Lower lobe of right lung (tissue), 2 donors: ENCODE measurements at regions not wholly inside any gene's neighbourhood (a gene's known extent, or its start where the extent isn't known, plus 50 kb on each side); places are given as distances from the start of the nearest gene placed in this dataset.

Experiments
- ATAC-seq, 2 donors: fragments of 200-7000 bp; cut with Tn5 transposase; one replicate each; pipeline ENCODE4 v1.9.1; 2020 to 2022; ENCODE audit warnings: mild to moderate bottlenecking in 2 of 2, moderate library complexity in 2 of 2
- DNase-seq: peaks from one replicate; pipeline ENCODE4 v3.0.0-alpha.2; 2020
- H3K27ac ChIP-seq: fragments of 200-600 bp; one replicate; pipeline ENCODE4 v1.8.0; 2022
- H3K27me3 ChIP-seq: fragments of 200-600 bp; one replicate; pipeline ENCODE4 v1.8.0; 2022; ENCODE audit warnings: low read depth
- H3K36me3 ChIP-seq: fragments of 200-600 bp; one replicate; pipeline ENCODE4 v1.8.0; 2022; ENCODE audit warnings: mild to moderate bottlenecking
- H3K4me1 ChIP-seq: fragments of 200-600 bp; one replicate; pipeline ENCODE4 v1.8.0; 2022
- H3K4me3 ChIP-seq: fragments of 200-600 bp; one replicate; pipeline ENCODE4 v1.8.0; 2022; ENCODE audit warnings: mild to moderate bottlenecking
- H3K9me3 ChIP-seq: fragments of 200-600 bp; one replicate; pipeline ENCODE4 v1.8.0; 2022
- CTCF ChIP-seq: fragments of 200-600 bp; IDR thresholded peaks from one replicate; pipeline ENCODE4 v1.8.0; 2022; ENCODE audit warnings: antibody characterized with exemption, mild to moderate bottlenecking
- intact Hi-C: fragments of 100-400 bp; cut with DNase I; formaldehyde crosslinking; loops from one replicate; pipeline ENCODE4 v1.11.0; 2022
- donor health status: DM: no; HTN: yes; CAD: no; lungs with severe emphysema.

DNA sequence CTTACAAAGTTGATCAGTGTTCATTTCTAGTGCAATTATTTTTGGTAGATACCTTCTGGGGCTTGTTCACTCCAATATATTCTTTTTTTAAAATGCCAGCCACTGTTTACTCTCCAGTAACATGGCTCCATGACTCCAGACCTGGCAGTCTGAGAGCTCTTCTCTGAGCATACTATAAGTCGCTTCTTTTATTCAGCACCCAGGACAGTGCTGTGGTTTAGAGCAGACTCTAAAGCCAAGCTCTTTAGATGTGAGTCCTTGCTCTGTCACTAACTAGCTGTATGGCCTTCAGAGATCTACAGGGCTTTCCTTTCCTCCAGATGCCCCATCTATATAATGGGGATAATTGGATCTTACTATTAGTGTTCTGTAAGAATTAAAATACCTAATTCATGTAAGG lies 200.2 kb upstream of the FAM241A start:
- no peaks in the 10 kb centered on the region for H3K4me1 ChIP-seq
- no peaks in the 10 kb centered on the region for H3K36me3 ChIP-seq
- no peak overlapping the region for H3K27ac ChIP-seq
- no peaks in the 10 kb centered on the region for H3K27me3 ChIP-seq
- ATAC-seq (no peak), DNase-seq (no peak)
- H3K4me3 ChIP-seq = no peak overlapping the region
- TF ChIP-seq CTCF = no peak
- H3K9me3 ChIP-seq = no peaks in the 10 kb centered on the region
- intact Hi-C loops = no loop called here

- no peak for TF ChIP-seq CTCF
- Histone ChIP-seq H3K36me3 (no peaks in the 10 kb centered on the region), H3K27me3 (no peaks in the 10 kb centered on the region), H3K4me1 (no peaks in the 10 kb centered on the region), H3K9me3 (no peaks in the 10 kb centered on the region), H3K4me3 (no peak overlapping the region), H3K27ac (no peak overlapping the region)
- intact Hi-C loops = no loop called here
- no peak for ATAC-seq
- DNase-seq = no peak
Measured at GRCh38 chr4:111946800-111947199, 198.5 kb upstream of the FAM241A start.

DNA sequence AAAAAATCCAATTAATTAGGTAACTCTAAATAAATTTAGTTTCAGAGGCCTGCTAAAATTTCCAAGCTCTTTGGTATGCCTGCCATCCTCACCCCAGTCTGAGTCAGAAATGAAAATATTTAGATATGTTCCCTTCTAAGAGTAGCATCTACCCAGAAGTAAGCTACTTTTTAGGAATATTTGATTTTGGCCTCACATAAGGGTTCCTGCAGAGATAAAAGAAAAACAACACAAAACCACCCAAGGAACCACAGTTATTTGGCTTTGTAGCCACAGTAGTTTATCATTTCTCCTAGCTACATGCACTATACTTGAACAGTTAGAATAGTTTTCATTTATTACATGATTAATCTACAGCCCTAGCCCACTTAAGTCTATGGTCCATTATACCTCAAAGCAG lies 192.6 kb upstream of the FAM241A start:
- Histone ChIP-seq H3K9me3 (no peaks in the 10 kb centered on the region), H3K4me3 (no peak overlapping the region), H3K27me3 (no peaks in the 10 kb centered on the region), H3K4me1 (no peaks in the 10 kb centered on the region), H3K36me3 (no peaks in the 10 kb centered on the region), H3K27ac (no peak overlapping the region)
- intact Hi-C loops = no loop called here
- ATAC-seq (no peak), DNase-seq (no peak)
- TF ChIP-seq CTCF = no peak

- no peaks in the 10 kb centered on the region for H3K27me3 ChIP-seq
- H3K4me1 ChIP-seq = no peaks in the 10 kb centered on the region
- no peak for DNase-seq
- H3K9me3 ChIP-seq = no peaks in the 10 kb centered on the region
- no peak for ATAC-seq
- TF ChIP-seq CTCF = no peak
- H3K36me3 ChIP-seq = no peaks in the 10 kb centered on the region
- intact Hi-C loops = no loop called here
- H3K27ac ChIP-seq = no peak overlapping the region
- no peak overlapping the region for H3K4me3 ChIP-seq
Measured at GRCh38 chr4:111954550-111954949, 190.7 kb upstream of the FAM241A start.

GRCh38 chr4:111955001-111955400 lies 190.3 kb upstream of the FAM241A start:
- Histone ChIP-seq H3K36me3 (no peaks in the 10 kb centered on the region), H3K4me1 (no peaks in the 10 kb centered on the region), H3K27ac (no peak overlapping the region), H3K4me3 (no peak overlapping the region), H3K9me3 (no peaks in the 10 kb centered on the region), H3K27me3 (no peaks in the 10 kb centered on the region)
- ATAC-seq (no peak), DNase-seq (no peak)
- intact Hi-C loops = no loop called here
- no peak for TF ChIP-seq CTCF

DNA sequence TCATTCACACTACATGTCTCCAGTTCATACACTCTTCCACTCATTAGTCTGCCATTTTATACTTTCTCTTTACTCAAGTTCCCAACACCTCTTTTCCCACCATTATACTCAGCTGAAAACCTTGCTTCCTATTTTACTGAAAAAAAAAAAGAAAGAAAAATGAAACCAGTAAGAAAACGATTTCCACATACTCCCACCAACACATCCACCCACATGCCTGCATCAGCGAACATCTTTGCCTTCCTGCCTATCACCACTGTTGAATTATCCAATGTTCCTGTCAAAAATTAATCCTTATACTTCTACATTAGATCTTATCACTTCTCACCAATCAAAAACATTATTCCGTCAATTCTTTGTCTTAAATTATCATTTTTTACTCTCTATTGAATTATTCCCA lies 188.1 kb upstream of the FAM241A start:
- no peak for DNase-seq
- intact Hi-C loops = no loop called here
- no peak overlapping the region for H3K27ac ChIP-seq
- no peaks in the 10 kb centered on the region for H3K36me3 ChIP-seq
- no peaks in the 10 kb centered on the region for H3K4me1 ChIP-seq
- ATAC-seq = no peak
- no peak for TF ChIP-seq CTCF
- no peaks in the 10 kb centered on the region for H3K27me3 ChIP-seq
- H3K9me3 ChIP-seq = no peaks in the 10 kb centered on the region
- H3K4me3 ChIP-seq = no peak overlapping the region
